ENCODE measurements at regions not wholly inside any gene's neighbourhood (a gene's known extent, or its start where the extent isn't known, plus 50 kb on each side); places are given as distances from the start of the nearest gene placed in this dataset.

DNA sequence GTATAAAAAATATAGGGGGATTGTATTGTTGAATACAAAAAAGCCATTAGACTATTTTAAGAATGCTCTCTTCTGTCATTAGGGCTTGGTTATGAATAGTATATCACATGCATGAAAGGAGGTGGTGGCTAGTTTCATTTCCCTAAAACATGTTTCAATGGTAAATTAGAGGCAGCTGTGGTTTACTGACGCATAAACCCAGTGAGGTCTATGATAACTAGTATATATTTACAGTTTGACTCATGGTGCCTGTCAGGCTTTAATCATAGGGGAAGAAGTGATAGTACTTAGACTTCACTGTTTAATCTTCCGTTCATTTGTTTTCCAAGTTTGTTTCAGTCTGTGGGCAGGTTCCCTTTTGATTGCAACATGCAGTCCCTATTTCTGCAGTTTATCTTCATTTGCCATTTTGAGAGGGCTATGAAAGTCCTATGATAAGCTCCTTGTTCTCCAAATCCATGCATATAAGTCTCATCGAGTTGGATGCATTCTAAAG is 55.1 kb upstream of the MAP4K3 start:
- TF ChIP-seq SIN3A (IDR thresholded peaks at IDR 0.05; ENCODE audit: borderline replicate concordance, insufficient read depth, low read depth, low read length) (no peak), POLR2AphosphoS5 (IDR thresholded peaks at IDR 0.05; ENCODE audit: low read depth, low read length) (peak; percentile 53; the same call in 1 of the 2 replicates), TCF7L2 (IDR thresholded peaks at IDR 0.05; ENCODE audit: low read depth, low read length) (peak; percentile 64)
- TF ChIP-seq, protein P1, sequence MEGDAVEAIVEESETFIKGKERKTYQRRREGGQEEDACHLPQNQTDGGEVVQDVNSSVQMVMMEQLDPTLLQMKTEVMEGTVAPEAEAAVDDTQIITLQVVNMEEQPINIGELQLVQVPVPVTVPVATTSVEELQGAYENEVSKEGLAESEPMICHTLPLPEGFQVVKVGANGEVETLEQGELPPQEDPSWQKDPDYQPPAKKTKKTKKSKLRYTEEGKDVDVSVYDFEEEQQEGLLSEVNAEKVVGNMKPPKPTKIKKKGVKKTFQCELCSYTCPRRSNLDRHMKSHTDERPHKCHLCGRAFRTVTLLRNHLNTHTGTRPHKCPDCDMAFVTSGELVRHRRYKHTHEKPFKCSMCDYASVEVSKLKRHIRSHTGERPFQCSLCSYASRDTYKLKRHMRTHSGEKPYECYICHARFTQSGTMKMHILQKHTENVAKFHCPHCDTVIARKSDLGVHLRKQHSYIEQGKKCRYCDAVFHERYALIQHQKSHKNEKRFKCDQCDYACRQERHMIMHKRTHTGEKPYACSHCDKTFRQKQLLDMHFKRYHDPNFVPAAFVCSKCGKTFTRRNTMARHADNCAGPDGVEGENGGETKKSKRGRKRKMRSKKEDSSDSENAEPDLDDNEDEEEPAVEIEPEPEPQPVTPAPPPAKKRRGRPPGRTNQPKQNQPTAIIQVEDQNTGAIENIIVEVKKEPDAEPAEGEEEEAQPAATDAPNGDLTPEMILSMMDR (IDR thresholded peaks at IDR 0.05): no peak
- DNase-seq (ENCODE audit: low read depth, low spot score) (peak; percentile 96), ATAC-seq (peak; percentile 94)
- in situ Hi-C loops (cut with HindIII; ENCODE audit: low pct_unique_long_range_greater_than_20kb, low sequenced_read_pairs): no loop called here
- no peaks in the 10 kb centered on the region for H3K36me3 ChIP-seq (ENCODE audit: control insufficient read depth, insufficient read depth, low read length)
- no peaks in the 10 kb centered on the region for H3K9me3 ChIP-seq (ENCODE audit: control insufficient read depth, insufficient read depth, low read depth, low read length)
- no peaks in the 10 kb centered on the region for H3K27me3 ChIP-seq (ENCODE audit: control insufficient read depth, insufficient read depth, low read length)
- POLR2A ChIA-PET: interaction anchor here (0.5 kb wide), 1 partner anchor 9 kb away, joined by 5 read pairs; no protein-coding TSS in a partner anchor
- H3K4me1 ChIP-seq (ENCODE audit: control insufficient read depth, insufficient read depth, low read length): peaks cover 4% of the 10 kb centered on the region; the same call in 1 of the 2 replicates
- H3K27ac ChIP-seq (ENCODE audit: low read length): no peak overlapping the region
- intact Hi-C loops (cut with micrococcal nuclease; ENCODE audit: unreplicated experiment): no loop called here
- CTCF ChIA-PET: no interaction called here
- H3K4me3 ChIP-seq (ENCODE audit: low read depth in 2 of 2, low read length in 2 of 2): peak overlapping the region in 1 of 2 experiments; percentile 0; a peak in 1 of 4 replicates
- no TSS peak for BruUV-seq (replicated peaks)

DNA sequence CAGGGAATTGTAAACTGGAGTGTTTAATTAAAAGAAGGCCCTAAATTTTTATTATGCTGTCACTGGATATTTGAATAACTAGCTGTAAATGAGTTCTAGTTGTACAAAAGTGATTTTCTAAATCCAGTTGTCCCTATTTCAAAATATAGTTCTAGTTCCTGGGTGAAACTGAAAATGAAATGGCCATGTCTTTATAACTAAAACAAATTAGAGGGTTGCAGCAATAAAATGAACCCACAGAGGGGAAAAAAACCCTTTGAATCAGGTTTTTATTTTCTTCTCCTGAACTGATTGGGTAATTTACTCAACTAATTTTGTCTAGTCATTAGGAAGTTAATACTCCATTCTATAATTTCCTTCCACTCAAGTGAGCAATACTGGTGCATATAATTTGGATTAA is 55.6 kb upstream of the MAP4K3 start:
- CTCF ChIA-PET: no interaction called here
- no TSS peak for BruUV-seq (replicated peaks)
- Histone ChIP-seq H3K4me3 (ENCODE audit: low read depth in 2 of 2, low read length in 2 of 2) (no peak overlapping the region), H3K4me1 (ENCODE audit: control insufficient read depth, insufficient read depth, low read length) (peaks cover 4% of the 10 kb centered on the region; the same call in 1 of the 2 replicates), H3K27me3 (ENCODE audit: control insufficient read depth, insufficient read depth, low read length) (no peaks in the 10 kb centered on the region), H3K36me3 (ENCODE audit: control insufficient read depth, insufficient read depth, low read length) (no peaks in the 10 kb centered on the region), H3K9me3 (ENCODE audit: control insufficient read depth, insufficient read depth, low read depth, low read length) (no peaks in the 10 kb centered on the region), H3K27ac (ENCODE audit: low read length) (no peak overlapping the region)
- ATAC-seq (no peak), DNase-seq (ENCODE audit: low read depth, low spot score) (no peak)
- TF ChIP-seq SIN3A (IDR thresholded peaks at IDR 0.05; ENCODE audit: borderline replicate concordance, insufficient read depth, low read depth, low read length) (no peak), POLR2AphosphoS5 (IDR thresholded peaks at IDR 0.05; ENCODE audit: low read depth, low read length) (no peak), TCF7L2 (IDR thresholded peaks at IDR 0.05; ENCODE audit: low read depth, low read length) (no peak)
- TF ChIP-seq, protein P2, sequence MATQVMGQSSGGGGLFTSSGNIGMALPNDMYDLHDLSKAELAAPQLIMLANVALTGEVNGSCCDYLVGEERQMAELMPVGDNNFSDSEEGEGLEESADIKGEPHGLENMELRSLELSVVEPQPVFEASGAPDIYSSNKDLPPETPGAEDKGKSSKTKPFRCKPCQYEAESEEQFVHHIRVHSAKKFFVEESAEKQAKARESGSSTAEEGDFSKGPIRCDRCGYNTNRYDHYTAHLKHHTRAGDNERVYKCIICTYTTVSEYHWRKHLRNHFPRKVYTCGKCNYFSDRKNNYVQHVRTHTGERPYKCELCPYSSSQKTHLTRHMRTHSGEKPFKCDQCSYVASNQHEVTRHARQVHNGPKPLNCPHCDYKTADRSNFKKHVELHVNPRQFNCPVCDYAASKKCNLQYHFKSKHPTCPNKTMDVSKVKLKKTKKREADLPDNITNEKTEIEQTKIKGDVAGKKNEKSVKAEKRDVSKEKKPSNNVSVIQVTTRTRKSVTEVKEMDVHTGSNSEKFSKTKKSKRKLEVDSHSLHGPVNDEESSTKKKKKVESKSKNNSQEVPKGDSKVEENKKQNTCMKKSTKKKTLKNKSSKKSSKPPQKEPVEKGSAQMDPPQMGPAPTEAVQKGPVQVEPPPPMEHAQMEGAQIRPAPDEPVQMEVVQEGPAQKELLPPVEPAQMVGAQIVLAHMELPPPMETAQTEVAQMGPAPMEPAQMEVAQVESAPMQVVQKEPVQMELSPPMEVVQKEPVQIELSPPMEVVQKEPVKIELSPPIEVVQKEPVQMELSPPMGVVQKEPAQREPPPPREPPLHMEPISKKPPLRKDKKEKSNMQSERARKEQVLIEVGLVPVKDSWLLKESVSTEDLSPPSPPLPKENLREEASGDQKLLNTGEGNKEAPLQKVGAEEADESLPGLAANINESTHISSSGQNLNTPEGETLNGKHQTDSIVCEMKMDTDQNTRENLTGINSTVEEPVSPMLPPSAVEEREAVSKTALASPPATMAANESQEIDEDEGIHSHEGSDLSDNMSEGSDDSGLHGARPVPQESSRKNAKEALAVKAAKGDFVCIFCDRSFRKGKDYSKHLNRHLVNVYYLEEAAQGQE (IDR thresholded peaks at IDR 0.05; ENCODE audit: insufficient read depth in 1 of 2, low read depth in 2 of 2, low read length in 1 of 2): no peak
- TF ChIP-seq, protein P1 (IDR thresholded peaks at IDR 0.05): no peak
- intact Hi-C loops (cut with micrococcal nuclease; ENCODE audit: unreplicated experiment): no loop called here
- in situ Hi-C loops (cut with HindIII; ENCODE audit: low pct_unique_long_range_greater_than_20kb, low sequenced_read_pairs): no loop called here
- POLR2A ChIA-PET: no interaction called here

All from Panc1 (cell line).